Thyroid gland (tissue), 4 donors: ENCODE measurements at regions not wholly inside any gene's neighbourhood (a gene's known extent, or its start where the extent isn't known, plus 50 kb on each side); places are given as distances from the start of the nearest gene placed in this dataset.

Experiments used
- DNase-seq, 2 donors: peaks; one replicate each; pipeline ENCODE4 v3.0.0-alpha.2; 2019
- H3K27ac ChIP-seq, 3 donors: fragments of 200-600 bp; sonication (generic); 1 replicate in 2 of 3; 2 replicates in 1 of 3; pipeline ENCODE4 v1.5.1; 2016 to 2019; ENCODE audit warnings: mild to moderate bottlenecking in 1 of 3, moderate library complexity in 1 of 3
- H3K27me3 ChIP-seq: fragments of 200-600 bp; sonication (generic); one replicate; pipeline ENCODE4 v1.5.1; 2019
- H3K36me3 ChIP-seq, 2 donors: fragments of 200-600 bp; sonication (generic); one replicate each; pipeline ENCODE4 v1.5.1; 2016 to 2019
- H3K4me1 ChIP-seq, 2 donors: fragments of 200-600 bp; sonication (generic); one replicate each; pipeline ENCODE4 v1.5.1; 2017 to 2019
- H3K4me3 ChIP-seq, 3 donors: fragments of 200-600 bp; sonication (generic); replicated peaks in 1 of 3; 1 replicate in 2 of 3; 2 replicates in 1 of 3; pipeline ENCODE4 v1.5.1; 2016; ENCODE audit warnings: mild to moderate bottlenecking in 1 of 3
- H3K9me3 ChIP-seq: fragments of 200-600 bp; sonication (generic); one replicate; pipeline ENCODE4 v1.5.1; 2017
- POLR2A ChIP-seq, 2 donors: fragments of 450-650 bp; IDR thresholded peaks; one replicate each; pipeline ENCODE4 v1.6.1; 2017; ENCODE audit warnings: antibody characterized with exemption in 2 of 2, mild to moderate bottlenecking in 2 of 2, moderate library complexity in 1 of 2
- WGBS, 2 donors: methylation state at CpG; one replicate each; pipeline ENCODE4 v1.1.5; 2017; 5-methylcytosine and 5-hydroxymethylcytosine counted together
- intact Hi-C: fragments of 100-400 bp; cut with DNase I; formaldehyde crosslinking; loops from one replicate; pipeline ENCODE4 v1.15.1; 2023
- TF ChIP-seq, protein P1 (sequence below), 6 experiments: fragments of 200-600 bp in 3 of 6; fragments of 450-650 bp in 3 of 6; sonication (generic) in 3 of 6; IDR thresholded peaks; one replicate each; pipeline ENCODE4 v1.5.1; 2016 to 2019; ENCODE audit warnings: antibody characterized with exemption in 6 of 6, mild to moderate bottlenecking in 2 of 6, inconsistent platforms in 1 of 6, moderate library complexity in 1 of 6

- H3K4me1 ChIP-seq = no peaks in the 10 kb centered on the region
- H3K4me3 ChIP-seq = no peak overlapping the region
- no peaks in the 10 kb centered on the region for H3K36me3 ChIP-seq
- H3K27me3 ChIP-seq = no peaks in the 10 kb centered on the region
- TF ChIP-seq, protein P1, sequence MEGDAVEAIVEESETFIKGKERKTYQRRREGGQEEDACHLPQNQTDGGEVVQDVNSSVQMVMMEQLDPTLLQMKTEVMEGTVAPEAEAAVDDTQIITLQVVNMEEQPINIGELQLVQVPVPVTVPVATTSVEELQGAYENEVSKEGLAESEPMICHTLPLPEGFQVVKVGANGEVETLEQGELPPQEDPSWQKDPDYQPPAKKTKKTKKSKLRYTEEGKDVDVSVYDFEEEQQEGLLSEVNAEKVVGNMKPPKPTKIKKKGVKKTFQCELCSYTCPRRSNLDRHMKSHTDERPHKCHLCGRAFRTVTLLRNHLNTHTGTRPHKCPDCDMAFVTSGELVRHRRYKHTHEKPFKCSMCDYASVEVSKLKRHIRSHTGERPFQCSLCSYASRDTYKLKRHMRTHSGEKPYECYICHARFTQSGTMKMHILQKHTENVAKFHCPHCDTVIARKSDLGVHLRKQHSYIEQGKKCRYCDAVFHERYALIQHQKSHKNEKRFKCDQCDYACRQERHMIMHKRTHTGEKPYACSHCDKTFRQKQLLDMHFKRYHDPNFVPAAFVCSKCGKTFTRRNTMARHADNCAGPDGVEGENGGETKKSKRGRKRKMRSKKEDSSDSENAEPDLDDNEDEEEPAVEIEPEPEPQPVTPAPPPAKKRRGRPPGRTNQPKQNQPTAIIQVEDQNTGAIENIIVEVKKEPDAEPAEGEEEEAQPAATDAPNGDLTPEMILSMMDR (IDR thresholded peaks at IDR 0.05) = no peak
- no peak for TF ChIP-seq POLR2A (IDR thresholded peaks at IDR 0.05)
- DNase-seq = no peak
- whole genome bisulfite sequencing, 2 donors = 53 to 62% methylated on average over 1 of the region's 1 CpG
- H3K9me3 ChIP-seq = no peaks in the 10 kb centered on the region
- no peak overlapping the region for H3K27ac ChIP-seq
- intact Hi-C loops = no loop called here
These were observed 1287.5 kb upstream of the NXPH2 start for GRCh38 chr2:140067661-140068060.

DNA sequence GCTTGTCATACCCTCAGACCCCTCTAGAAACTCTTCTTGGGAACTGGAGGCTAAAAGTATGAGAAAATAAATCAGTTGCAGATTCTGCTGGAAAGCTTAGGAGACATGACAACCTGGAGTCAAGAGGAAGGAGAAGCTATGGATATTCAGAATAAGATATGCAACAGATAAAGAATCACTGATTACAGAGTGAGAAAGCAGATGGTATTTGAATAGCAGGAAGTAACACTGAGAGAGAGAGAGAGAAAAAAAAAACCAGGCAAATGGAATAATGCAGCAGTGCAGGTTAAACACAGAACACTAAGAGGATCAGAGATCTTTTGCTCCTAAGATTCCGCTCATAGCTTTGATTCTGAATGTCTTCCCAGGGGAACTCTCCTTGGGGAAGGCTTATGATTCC, 1284.1 kb upstream of the NXPH2 start:
- TF ChIP-seq, protein P1 (IDR thresholded peaks at IDR 0.05) = no peak
- no peak for TF ChIP-seq POLR2A (IDR thresholded peaks at IDR 0.05)
- H3K27ac ChIP-seq = no peak overlapping the region
- no peaks in the 10 kb centered on the region for H3K4me1 ChIP-seq
- H3K9me3 ChIP-seq = no peaks in the 10 kb centered on the region
- no peak for DNase-seq
- H3K27me3 ChIP-seq = no peaks in the 10 kb centered on the region
- H3K4me3 ChIP-seq = no peak overlapping the region
- H3K36me3 ChIP-seq = no peaks in the 10 kb centered on the region
- 94 to 95% methylated on average over 1 of the region's 1 CpG for WGBS, 2 donors
- intact Hi-C loops = no loop called here

DNA sequence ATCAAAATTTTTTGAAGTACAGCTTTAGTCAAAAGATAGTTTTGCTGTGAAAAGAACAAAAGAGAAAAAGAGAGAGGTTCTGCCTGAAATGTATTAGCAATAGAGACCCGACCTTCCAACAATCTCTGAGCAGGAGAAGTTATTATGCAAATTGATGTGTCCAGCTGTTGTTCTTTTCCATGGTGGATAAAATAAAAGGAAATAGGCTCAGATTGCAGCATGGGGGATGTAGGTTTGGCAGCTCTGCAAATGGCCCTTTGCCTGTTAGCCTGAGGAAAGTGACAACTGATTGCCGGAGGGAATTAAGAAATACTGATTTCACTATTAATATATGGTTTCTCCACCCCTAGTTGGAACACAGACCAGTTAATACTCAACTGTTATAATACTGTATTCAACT, 1283.2 kb upstream of the NXPH2 start:
- 73 to 76% methylated on average over 2 of the region's 2 CpGs for WGBS, 2 donors

GRCh38 chr2:140061240-140061639, 1281.0 kb upstream of the NXPH2 start:
- Histone ChIP-seq H3K36me3 (no peaks in the 10 kb centered on the region), H3K27ac (no peak overlapping the region), H3K9me3 (no peaks in the 10 kb centered on the region), H3K4me3 (no peak overlapping the region), H3K4me1 (no peaks in the 10 kb centered on the region), H3K27me3 (no peaks in the 10 kb centered on the region)
- TF ChIP-seq, protein P1 (IDR thresholded peaks at IDR 0.05) = no peak
- no peak for TF ChIP-seq POLR2A (IDR thresholded peaks at IDR 0.05)
- intact Hi-C loops = no loop called here
- DNase-seq = no peak
- 92 to 100% methylated on average over 1 of the region's 1 CpG for WGBS, 2 donors

More for the DNA sequence above, 1283.2 kb upstream of the NXPH2 start:
- no peaks in the 10 kb centered on the region for H3K9me3 ChIP-seq
- no peak for DNase-seq
- H3K27me3 ChIP-seq = no peaks in the 10 kb centered on the region
- H3K36me3 ChIP-seq = no peaks in the 10 kb centered on the region
- H3K4me3 ChIP-seq = no peak overlapping the region
- TF ChIP-seq, protein P1 (IDR thresholded peaks at IDR 0.05) = no peak
- TF ChIP-seq POLR2A (IDR thresholded peaks at IDR 0.05) = no peak
- no peak overlapping the region for H3K27ac ChIP-seq
- intact Hi-C loops = no loop called here
- no peaks in the 10 kb centered on the region for H3K4me1 ChIP-seq

DNA sequence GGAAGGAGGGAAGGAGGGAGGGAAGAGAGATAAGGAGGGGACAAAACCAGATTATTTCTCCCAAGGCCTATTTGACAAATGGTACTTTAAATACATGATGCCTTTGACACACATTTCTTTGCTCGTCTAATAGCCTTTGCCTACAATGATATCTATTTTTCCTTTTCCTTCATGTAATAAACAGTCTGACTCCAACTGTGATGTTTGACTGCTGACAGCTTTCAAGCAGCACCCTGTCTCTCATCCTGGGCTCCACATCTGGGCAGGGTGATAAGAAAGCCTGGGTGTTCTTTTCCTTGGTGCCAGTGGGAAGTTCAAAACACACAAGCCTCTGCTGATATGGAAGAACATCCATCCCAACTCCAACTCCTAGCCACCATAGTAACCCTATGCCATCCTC, 1277.7 kb upstream of the NXPH2 start:
- Histone ChIP-seq H3K36me3 (no peaks in the 10 kb centered on the region), H3K4me1 (no peaks in the 10 kb centered on the region), H3K27me3 (no peaks in the 10 kb centered on the region), H3K27ac (no peak overlapping the region), H3K9me3 (no peaks in the 10 kb centered on the region), H3K4me3 (no peak overlapping the region)
- no peak for DNase-seq
- 73 to 75% methylated on average over 1 of the region's 1 CpG for WGBS, 2 donors
- TF ChIP-seq, protein P1 (IDR thresholded peaks at IDR 0.05) = no peak
- no peak for TF ChIP-seq POLR2A (IDR thresholded peaks at IDR 0.05)
- intact Hi-C loops = no loop called here
